NCI-H345 treated with DMSO at 0.1 percent for 48 hours (cell line): ENCODE measurements at regions not wholly inside any gene's neighbourhood (a gene's known extent, or its start where the extent isn't known, plus 50 kb on each side); places are given as distances from the start of the nearest gene placed in this dataset.
"Not testable (repeated sequence)": the region's sequence is repeated elsewhere in the genome, so short reads cannot be mapped to it uniquely, and the experiment has no call there.

Experiments used
- DNase-seq: peaks from one replicate; lab custom pipeline; 2025; ENCODE audit not compliant: unreplicated experiment; lab: John Stamatoyannopoulos, UW

DNA sequence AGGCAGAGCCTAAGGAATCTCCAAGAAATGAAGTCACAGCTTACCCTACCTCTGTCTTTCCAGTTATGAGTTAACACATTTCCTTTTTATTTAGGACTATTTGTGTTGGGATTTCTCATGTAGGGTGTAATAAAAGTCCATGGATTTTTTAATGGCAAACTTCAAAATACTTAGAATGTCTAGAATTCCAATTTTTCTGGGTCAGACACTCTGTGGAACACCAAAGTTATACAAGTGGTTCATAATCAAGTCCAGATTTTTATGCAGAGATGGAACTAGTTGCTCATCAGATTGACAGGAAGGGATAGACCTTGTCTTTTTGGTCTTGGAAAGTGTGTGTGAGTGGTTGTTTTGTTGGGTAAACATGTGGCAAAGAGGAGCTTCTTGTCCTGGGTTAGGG is 69.8 kb upstream of the ADRA1D start:
- no peak for DNase-seq

DNA sequence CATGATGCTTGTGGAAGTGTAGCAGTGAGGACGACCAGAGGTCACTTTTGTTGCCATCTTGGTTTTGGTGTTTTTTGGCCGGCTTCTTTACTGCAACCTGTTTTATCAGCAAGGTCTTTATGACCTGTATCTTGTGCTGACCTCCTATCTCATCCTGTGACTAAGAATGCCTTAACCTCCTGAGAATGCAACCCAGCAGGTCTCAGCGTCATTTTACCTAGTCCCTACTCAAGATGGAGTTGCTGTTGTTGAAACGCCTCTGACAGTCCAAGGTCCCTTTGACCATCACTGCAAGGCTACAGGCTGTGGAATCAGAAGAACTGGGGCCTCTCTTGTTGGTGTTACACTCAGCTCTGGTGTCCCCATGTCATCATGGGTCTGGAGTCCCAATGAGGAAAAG is 61.5 kb upstream of the ADRA1D start:
- DNase-seq = not testable (repeated sequence)

DNA sequence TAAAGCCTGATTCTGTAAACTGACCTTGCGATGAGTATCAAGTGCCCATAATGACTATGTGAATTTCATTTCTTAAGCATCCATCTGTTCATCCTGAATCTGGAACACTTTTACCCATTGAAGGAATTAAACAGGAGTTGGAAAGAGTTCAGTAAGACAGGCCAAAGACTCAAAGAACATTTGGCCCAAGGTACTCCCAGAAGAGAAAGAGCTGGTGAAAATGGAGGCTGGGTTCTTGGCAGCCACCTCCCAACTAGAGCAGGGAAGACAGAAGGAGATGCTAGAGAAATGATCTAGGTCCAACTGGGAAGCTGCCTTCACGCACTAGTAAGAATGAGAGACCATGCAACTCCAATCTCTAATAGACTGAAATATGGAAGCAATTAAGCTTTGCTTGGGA is 57.1 kb upstream of the ADRA1D start:
- no peak for DNase-seq

DNA sequence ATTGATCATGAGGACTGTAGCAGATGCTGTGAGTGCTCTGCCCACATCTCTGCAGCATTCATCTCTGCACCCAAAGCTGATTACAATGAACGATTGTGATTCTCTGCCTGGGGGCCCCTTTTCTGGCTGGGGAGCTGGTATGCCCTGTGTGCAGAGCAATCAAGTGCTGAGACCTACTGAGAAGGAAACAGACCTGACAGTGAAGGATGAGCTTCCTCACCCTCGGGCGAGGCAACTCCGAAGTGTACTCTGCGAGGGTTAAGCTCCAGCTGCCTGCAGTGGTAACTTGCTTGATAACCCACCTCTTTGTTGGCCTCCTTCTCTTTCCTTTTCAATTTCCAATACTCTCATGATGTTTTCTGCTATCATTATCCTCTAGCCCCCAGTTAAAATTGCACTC is 56.0 kb upstream of the ADRA1D start:
- DNase-seq = no peak

DNA sequence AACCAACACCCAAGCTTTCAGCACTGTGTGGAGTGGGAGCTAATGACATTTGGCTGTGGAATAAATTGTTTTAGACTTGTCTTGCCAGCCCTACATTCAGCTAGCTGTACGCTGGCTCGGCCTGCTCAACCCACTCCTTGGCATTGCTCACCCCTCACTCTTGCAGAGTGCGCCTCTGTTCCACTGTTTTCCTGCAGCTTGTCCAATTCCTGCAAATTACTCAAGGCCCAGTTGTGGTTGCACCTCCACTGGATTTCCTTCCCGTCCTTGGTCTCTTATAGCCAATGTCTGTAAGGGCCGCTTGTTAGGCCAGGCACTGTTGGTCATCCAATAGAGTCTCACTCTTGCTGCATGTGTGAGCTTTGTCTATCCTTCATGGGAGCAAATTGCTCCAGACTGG is 55.5 kb upstream of the ADRA1D start:
- DNase-seq = no peak

DNA sequence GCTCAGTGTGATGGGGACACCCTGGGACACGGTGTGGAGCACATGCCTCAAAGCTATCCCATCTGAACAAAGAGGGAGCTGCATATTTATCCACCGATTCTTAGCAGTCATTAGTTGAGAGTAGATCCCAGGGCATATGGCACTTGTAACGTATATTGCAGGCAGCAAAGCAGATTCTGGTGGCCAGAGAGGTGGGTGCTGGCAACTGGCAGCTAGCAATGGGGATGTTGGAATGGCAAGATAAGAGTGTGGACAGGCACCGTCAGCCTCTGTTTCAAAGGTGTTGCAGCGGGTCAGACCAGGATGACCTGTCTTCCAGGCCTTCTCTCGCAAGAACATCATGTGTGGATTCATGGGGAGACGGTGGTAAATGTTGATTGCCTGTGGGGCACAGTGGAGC is 54.0 kb upstream of the ADRA1D start:
- no peak for DNase-seq

DNA sequence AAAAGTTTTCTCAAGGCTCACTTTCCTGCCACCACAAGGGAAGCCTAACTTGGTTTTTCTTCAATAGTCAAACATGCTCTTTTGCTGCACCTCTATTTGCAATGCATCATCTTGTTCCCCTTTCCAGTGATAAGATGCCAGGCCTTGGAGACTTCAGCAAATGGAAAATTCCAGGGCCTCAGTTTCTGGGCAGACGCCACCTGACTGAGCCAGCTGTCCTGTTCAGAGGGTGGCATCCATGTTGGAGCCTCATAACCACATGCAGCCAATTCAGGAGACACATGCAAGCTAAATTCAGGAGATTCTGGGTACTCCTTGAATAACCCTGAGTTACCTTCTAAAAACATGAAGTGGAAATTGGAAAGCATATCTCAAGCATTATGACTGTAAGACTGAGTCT is 51.8 kb upstream of the ADRA1D start:
- no peak for DNase-seq

DNA sequence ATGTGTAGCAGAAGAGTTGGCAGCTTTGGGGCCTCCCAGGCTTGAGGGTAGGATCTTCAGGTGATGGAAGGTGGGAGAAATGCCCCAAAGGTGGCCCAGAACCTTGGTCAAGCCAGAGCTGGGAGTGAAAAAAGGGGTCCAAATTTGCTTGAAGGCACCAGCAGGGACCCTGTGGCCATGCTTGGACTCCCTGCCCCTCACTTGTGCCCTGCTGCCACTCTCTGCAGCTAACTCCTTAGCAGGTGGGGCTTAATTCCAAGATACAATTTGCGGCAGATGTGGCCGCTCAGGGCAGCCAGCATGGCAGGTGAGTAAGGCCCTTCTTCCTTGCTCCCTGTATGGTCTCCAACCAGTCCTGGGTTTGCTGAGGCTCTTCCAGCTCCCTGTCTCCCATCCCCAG is 51.3 kb upstream of the ADRA1D start:
- DNase-seq = no peak

DNA sequence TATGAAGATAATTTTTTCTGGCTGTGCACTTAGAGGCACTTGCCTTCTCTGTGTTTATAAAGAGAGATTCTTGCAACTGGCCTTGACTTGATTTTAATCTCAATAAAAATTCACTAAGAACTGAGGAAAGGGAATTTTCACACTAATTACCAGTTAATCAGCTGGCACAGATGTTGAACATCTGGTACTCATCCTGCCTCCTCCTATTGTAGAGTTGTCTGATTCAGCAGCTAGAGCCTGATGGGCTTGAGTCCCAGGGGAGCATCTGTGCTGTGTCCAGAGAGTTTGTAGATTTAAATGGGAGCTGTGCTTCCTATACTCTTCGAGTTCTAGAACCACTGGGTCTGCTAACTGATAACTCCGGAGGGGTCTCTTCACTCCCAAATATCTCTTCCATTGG is 50.7 kb upstream of the ADRA1D start:
- no peak for DNase-seq

DNA sequence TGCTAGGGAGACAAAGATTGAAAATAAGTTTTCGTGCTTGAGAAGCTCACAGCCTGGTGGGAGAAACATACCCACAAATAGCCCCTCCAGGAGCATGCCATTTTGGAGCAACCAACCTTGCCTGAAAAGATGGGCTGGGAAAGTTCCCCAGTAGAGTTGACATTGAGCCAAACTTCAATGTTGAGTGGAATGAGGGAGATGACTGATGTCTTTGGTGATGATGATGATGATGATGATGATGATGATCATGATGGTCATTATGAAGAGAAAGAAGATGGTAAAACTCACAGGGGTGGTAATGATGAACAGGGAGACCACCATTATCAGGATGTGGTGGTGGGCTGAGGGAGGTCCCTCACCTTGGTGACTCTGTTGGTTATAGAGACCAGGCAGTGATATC is 50.1 kb upstream of the ADRA1D start:
- DNase-seq = no peak
